ENCODE measurements at regions not wholly inside any gene's neighbourhood (a gene's known extent, or its start where the extent isn't known, plus 50 kb on each side); places are given as distances from the start of the nearest gene placed in this dataset.

DNA sequence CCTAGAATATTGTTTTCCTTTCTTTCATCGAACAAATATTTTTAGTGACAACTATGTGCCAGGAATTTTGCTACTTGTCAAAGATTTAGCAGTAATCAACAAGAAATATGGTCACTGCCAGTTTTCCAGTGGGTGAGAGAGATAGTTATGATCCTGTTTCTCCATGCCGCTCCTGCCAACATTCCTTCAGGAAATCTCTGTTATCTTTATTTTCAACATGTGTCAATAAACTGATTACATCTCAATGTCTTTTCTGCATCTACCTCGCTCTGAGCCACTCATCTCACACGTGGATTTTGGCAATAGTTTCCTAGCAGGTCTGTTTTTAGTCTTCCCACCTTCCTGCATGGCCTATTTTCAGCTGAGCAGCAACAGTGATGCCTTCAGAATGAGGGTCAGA, 650.0 kb upstream of the STXBP6 start:
- no peak overlapping the region for H3K4me3 ChIP-seq (ENCODE audit: insufficient read depth, low read depth, low read length)
- no peak overlapping the region for H3K9ac ChIP-seq (ENCODE audit: low read length)
- H3K27me3 ChIP-seq (ENCODE audit: insufficient read depth, low read length), result no peaks in the 10 kb centered on the region
- FAIRE-seq (no peak), DNase-seq (ENCODE audit: low read depth) (no peak)
- no peaks in the 10 kb centered on the region for H4K20me1 ChIP-seq (ENCODE audit: insufficient read depth, low read length)
- H3K36me3 ChIP-seq (ENCODE audit: insufficient read depth, low read length), result no peaks in the 10 kb centered on the region
- H3K79me2 ChIP-seq (ENCODE audit: insufficient read depth, low read length), result no peaks in the 10 kb centered on the region
- H2AFZ ChIP-seq (ENCODE audit: low read depth, low read length), result no peak overlapping the region
- Mint-ChIP-seq H3K4me3 (ENCODE audit: unreplicated experiment) (no peak overlapping the region), H3K36me3 (ENCODE audit: low read depth, unreplicated experiment) (no peaks in the 10 kb centered on the region), H3K9me3 (ENCODE audit: unreplicated experiment) (no peaks in the 10 kb centered on the region), H3K27me3 (ENCODE audit: low read depth, unreplicated experiment) (no peaks in the 10 kb centered on the region), H3K4me1 (ENCODE audit: low read depth, unreplicated experiment) (peaks cover 9% of the 10 kb centered on the region), H3K27ac (ENCODE audit: unreplicated experiment) (no peak overlapping the region)
- H3K4me2 ChIP-seq (ENCODE audit: low read length), result no peak overlapping the region
- no peaks in the 10 kb centered on the region for H3K9me3 ChIP-seq (ENCODE audit: insufficient read depth, low read depth, low read length)
- no peak overlapping the region for H3K27ac ChIP-seq (ENCODE audit: low read depth, low read length)
- TF ChIP-seq EZH2 (IDR thresholded peaks at IDR 0.05; ENCODE audit: insufficient read depth, low read length), result no peak
- TF ChIP-seq, protein P1, sequence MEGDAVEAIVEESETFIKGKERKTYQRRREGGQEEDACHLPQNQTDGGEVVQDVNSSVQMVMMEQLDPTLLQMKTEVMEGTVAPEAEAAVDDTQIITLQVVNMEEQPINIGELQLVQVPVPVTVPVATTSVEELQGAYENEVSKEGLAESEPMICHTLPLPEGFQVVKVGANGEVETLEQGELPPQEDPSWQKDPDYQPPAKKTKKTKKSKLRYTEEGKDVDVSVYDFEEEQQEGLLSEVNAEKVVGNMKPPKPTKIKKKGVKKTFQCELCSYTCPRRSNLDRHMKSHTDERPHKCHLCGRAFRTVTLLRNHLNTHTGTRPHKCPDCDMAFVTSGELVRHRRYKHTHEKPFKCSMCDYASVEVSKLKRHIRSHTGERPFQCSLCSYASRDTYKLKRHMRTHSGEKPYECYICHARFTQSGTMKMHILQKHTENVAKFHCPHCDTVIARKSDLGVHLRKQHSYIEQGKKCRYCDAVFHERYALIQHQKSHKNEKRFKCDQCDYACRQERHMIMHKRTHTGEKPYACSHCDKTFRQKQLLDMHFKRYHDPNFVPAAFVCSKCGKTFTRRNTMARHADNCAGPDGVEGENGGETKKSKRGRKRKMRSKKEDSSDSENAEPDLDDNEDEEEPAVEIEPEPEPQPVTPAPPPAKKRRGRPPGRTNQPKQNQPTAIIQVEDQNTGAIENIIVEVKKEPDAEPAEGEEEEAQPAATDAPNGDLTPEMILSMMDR (IDR thresholded peaks at IDR 0.05; ENCODE audit: insufficient read depth, low read depth, low read length), result no peak
- H3K4me1 ChIP-seq (ENCODE audit: insufficient read depth, low read length), result no peaks in the 10 kb centered on the region

DNA sequence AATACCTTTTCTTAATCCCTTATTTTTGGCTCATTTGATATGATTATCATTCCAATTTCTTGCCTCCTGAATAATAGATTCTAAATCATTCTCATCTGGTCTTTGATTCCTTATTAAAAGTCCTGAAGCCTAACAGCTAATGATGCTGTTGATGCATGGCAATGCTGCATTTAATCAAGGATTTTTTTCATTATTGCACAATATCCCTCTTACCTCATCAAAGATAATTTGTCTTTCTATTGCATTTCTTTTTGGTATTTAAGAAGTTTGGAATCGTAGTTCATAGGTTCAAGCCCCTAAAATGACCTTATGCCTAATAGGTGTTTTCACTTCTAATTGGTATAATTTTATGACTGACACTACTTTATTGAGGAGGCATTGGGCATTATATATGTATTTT, 648.2 kb upstream of the STXBP6 start:
- Histone ChIP-seq H3K36me3 (ENCODE audit: insufficient read depth, low read length) (no peaks in the 10 kb centered on the region), H4K20me1 (ENCODE audit: insufficient read depth, low read length) (no peaks in the 10 kb centered on the region), H3K27me3 (ENCODE audit: insufficient read depth, low read length) (no peaks in the 10 kb centered on the region), H3K9me3 (ENCODE audit: insufficient read depth, low read depth, low read length) (no peaks in the 10 kb centered on the region), H3K27ac (ENCODE audit: low read depth, low read length) (no peak overlapping the region), H3K9ac (ENCODE audit: low read length) (no peak overlapping the region), H3K4me1 (ENCODE audit: insufficient read depth, low read length) (no peaks in the 10 kb centered on the region), H2AFZ (ENCODE audit: low read depth, low read length) (no peak overlapping the region), H3K4me2 (ENCODE audit: low read length) (no peak overlapping the region), H3K4me3 (ENCODE audit: insufficient read depth, low read depth, low read length) (no peak overlapping the region), H3K79me2 (ENCODE audit: insufficient read depth, low read length) (no peaks in the 10 kb centered on the region)
- Mint-ChIP-seq H3K4me1 (ENCODE audit: low read depth, unreplicated experiment) (peaks cover 9% of the 10 kb centered on the region), H3K27me3 (ENCODE audit: low read depth, unreplicated experiment) (no peaks in the 10 kb centered on the region), H3K4me3 (ENCODE audit: unreplicated experiment) (no peak overlapping the region), H3K36me3 (ENCODE audit: low read depth, unreplicated experiment) (no peaks in the 10 kb centered on the region), H3K9me3 (ENCODE audit: unreplicated experiment) (no peaks in the 10 kb centered on the region), H3K27ac (ENCODE audit: unreplicated experiment) (no peak overlapping the region)
- TF ChIP-seq, protein P1 (IDR thresholded peaks at IDR 0.05; ENCODE audit: insufficient read depth, low read depth, low read length), result no peak
- no peak for TF ChIP-seq EZH2 (IDR thresholded peaks at IDR 0.05; ENCODE audit: insufficient read depth, low read length)
- DNase-seq (ENCODE audit: low read depth) (no peak), FAIRE-seq (no peak)

DNA sequence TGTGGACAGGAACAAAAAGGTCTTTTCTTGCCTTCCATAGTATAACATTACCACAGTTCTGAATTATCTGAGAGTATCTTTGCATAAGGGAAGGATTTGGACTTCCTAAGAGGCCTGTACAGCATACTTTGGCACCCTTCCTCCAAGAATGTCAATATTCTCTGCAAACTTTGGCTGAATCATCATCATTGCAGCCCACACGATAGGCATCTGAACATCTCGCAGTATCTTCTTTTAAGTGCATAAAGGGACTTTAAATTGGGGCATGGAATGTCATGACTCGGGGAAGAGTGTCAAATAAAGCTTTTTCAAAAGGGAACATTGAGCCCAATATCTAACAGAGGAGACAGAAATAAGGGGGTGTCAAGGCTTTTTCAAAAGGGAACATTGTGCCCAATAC, 646.2 kb upstream of the STXBP6 start:
- H3K36me3 ChIP-seq (ENCODE audit: insufficient read depth, low read length), result no peaks in the 10 kb centered on the region
- no peak overlapping the region for H3K27ac ChIP-seq (ENCODE audit: low read depth, low read length)
- TF ChIP-seq, protein P1 (IDR thresholded peaks at IDR 0.05; ENCODE audit: insufficient read depth, low read depth, low read length), result no peak
- TF ChIP-seq EZH2 (IDR thresholded peaks at IDR 0.05; ENCODE audit: insufficient read depth, low read length), result no peak
- peaks cover 9% of the 10 kb centered on the region for H3K4me1 Mint-ChIP-seq (ENCODE audit: low read depth, unreplicated experiment)
- no peak overlapping the region for H3K4me2 ChIP-seq (ENCODE audit: low read length)
- H4K20me1 ChIP-seq (ENCODE audit: insufficient read depth, low read length), result no peaks in the 10 kb centered on the region
- no peaks in the 10 kb centered on the region for H3K27me3 ChIP-seq (ENCODE audit: insufficient read depth, low read length)
- no peaks in the 10 kb centered on the region for H3K9me3 Mint-ChIP-seq (ENCODE audit: unreplicated experiment)
- H3K27ac Mint-ChIP-seq (ENCODE audit: unreplicated experiment), result no peak overlapping the region
- H3K27me3 Mint-ChIP-seq (ENCODE audit: low read depth, unreplicated experiment), result no peaks in the 10 kb centered on the region
- no peaks in the 10 kb centered on the region for H3K9me3 ChIP-seq (ENCODE audit: insufficient read depth, low read depth, low read length)
- no peak overlapping the region for H3K9ac ChIP-seq (ENCODE audit: low read length)
- FAIRE-seq (no peak), DNase-seq (ENCODE audit: low read depth) (no peak)
- H3K79me2 ChIP-seq (ENCODE audit: insufficient read depth, low read length), result no peaks in the 10 kb centered on the region
- no peak overlapping the region for H3K4me3 ChIP-seq (ENCODE audit: insufficient read depth, low read depth, low read length)
- no peak overlapping the region for H3K4me3 Mint-ChIP-seq (ENCODE audit: unreplicated experiment)
- H3K36me3 Mint-ChIP-seq (ENCODE audit: low read depth, unreplicated experiment), result no peaks in the 10 kb centered on the region
- H3K4me1 ChIP-seq (ENCODE audit: insufficient read depth, low read length), result no peaks in the 10 kb centered on the region
- H2AFZ ChIP-seq (ENCODE audit: low read depth, low read length), result no peak overlapping the region

Data from astrocyte (in vitro differentiated cells and primary cell).